ENCODE measurements at regions not wholly inside any gene's neighbourhood (a gene's known extent, or its start where the extent isn't known, plus 50 kb on each side); places are given as distances from the start of the nearest gene placed in this dataset.

GRCh38 chr15:98150536-98150935 lies 190.0 kb downstream of the ARRDC4 start:
- DNase-seq (ENCODE audit: low read depth), result peak; percentile 34
- TF ChIP-seq MYC (IDR thresholded peaks at IDR 0.05; ENCODE audit: low read depth, low read length) (no peak), POLR2A (IDR thresholded peaks at IDR 0.05; ENCODE audit: extremely low read depth, insufficient read length) (no peak)
- TF ChIP-seq, protein P1, sequence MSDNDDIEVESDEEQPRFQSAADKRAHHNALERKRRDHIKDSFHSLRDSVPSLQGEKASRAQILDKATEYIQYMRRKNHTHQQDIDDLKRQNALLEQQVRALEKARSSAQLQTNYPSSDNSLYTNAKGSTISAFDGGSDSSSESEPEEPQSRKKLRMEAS (IDR thresholded peaks at IDR 0.05; ENCODE audit: low read depth, low read length), result no peak
- TF ChIP-seq, protein P2, sequence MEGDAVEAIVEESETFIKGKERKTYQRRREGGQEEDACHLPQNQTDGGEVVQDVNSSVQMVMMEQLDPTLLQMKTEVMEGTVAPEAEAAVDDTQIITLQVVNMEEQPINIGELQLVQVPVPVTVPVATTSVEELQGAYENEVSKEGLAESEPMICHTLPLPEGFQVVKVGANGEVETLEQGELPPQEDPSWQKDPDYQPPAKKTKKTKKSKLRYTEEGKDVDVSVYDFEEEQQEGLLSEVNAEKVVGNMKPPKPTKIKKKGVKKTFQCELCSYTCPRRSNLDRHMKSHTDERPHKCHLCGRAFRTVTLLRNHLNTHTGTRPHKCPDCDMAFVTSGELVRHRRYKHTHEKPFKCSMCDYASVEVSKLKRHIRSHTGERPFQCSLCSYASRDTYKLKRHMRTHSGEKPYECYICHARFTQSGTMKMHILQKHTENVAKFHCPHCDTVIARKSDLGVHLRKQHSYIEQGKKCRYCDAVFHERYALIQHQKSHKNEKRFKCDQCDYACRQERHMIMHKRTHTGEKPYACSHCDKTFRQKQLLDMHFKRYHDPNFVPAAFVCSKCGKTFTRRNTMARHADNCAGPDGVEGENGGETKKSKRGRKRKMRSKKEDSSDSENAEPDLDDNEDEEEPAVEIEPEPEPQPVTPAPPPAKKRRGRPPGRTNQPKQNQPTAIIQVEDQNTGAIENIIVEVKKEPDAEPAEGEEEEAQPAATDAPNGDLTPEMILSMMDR (IDR thresholded peaks at IDR 0.05; ENCODE audit: low read depth, low read length), result no peak
- no peak overlapping the region for H3K4me3 ChIP-seq (ENCODE audit: low read depth, low read length)

GRCh38 chr15:98151096-98151495 lies 190.6 kb downstream of the ARRDC4 start:
- H3K4me3 ChIP-seq (ENCODE audit: low read depth, low read length), result no peak overlapping the region
- no peak for DNase-seq (ENCODE audit: low read depth)
- TF ChIP-seq, protein P2 (IDR thresholded peaks at IDR 0.05; ENCODE audit: low read depth, low read length), result no peak
- TF ChIP-seq, protein P1 (IDR thresholded peaks at IDR 0.05; ENCODE audit: low read depth, low read length), result no peak
- TF ChIP-seq POLR2A (IDR thresholded peaks at IDR 0.05; ENCODE audit: extremely low read depth, insufficient read length) (no peak), MYC (IDR thresholded peaks at IDR 0.05; ENCODE audit: low read depth, low read length) (no peak)

- TF ChIP-seq POLR2A (IDR thresholded peaks at IDR 0.05; ENCODE audit: extremely low read depth, insufficient read length) (no peak), MYC (IDR thresholded peaks at IDR 0.05; ENCODE audit: low read depth, low read length) (no peak)
- TF ChIP-seq, protein P1 (IDR thresholded peaks at IDR 0.05; ENCODE audit: low read depth, low read length), result no peak
- TF ChIP-seq, protein P2 (IDR thresholded peaks at IDR 0.05; ENCODE audit: low read depth, low read length), result no peak
- DNase-seq (ENCODE audit: low read depth), result no peak
- H3K4me3 ChIP-seq (ENCODE audit: low read depth, low read length), result no peak overlapping the region
Observed at GRCh38 chr15:98152156-98152555, 191.7 kb downstream of the ARRDC4 start.

DNA sequence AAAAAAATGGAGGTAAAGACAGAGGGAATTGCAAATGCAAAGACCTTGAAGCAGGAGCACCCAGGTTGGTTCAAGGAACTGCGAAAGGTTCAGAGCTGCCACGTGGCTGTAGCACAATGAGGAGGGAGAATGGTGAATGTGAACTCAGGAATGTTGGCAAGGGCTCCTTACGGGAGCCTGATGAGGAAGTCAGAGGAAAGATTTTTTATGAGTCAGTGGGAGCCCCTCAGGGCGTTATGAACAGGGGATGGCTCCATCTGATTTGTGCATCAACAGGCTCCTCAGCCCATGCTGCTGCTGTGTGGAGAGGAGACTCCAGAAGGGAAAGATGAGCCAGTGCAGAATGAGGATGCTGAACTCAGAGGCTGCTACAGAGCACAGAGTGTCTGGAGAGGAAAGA lies 194.4 kb downstream of the ARRDC4 start:
- TF ChIP-seq, protein P1 (IDR thresholded peaks at IDR 0.05; ENCODE audit: low read depth, low read length), result no peak
- TF ChIP-seq MYC (IDR thresholded peaks at IDR 0.05; ENCODE audit: low read depth, low read length), result no peak
- TF ChIP-seq, protein P2 (IDR thresholded peaks at IDR 0.05; ENCODE audit: low read depth, low read length), result no peak
- TF ChIP-seq POLR2A (IDR thresholded peaks at IDR 0.05; ENCODE audit: extremely low read depth, insufficient read length), result no peak
- no peak for DNase-seq (ENCODE audit: low read depth)
- no peak overlapping the region for H3K4me3 ChIP-seq (ENCODE audit: low read depth, low read length)

DNA sequence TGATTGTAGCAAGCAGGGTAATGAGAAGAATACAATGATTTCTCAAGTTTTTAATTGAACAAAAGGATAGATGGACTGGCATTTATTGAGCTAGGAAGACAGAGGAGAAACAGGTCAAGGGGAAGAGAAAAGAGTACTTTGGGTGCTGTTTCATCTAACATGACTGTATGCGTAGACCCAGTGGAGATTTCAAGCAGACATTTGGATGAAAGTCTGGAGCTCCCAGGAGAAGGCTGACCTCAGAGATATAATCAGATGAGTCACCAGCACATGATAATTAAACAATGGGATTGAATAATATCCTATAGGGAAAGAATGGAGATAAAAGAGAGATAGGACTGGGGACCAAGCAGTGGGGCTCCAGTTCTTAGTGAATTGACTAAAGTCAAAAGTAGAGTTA lies 194.9 kb downstream of the ARRDC4 start:
- TF ChIP-seq, protein P1 (IDR thresholded peaks at IDR 0.05; ENCODE audit: low read depth, low read length), result no peak
- TF ChIP-seq POLR2A (IDR thresholded peaks at IDR 0.05; ENCODE audit: extremely low read depth, insufficient read length), result no peak
- TF ChIP-seq MYC (IDR thresholded peaks at IDR 0.05; ENCODE audit: low read depth, low read length), result no peak
- TF ChIP-seq, protein P2 (IDR thresholded peaks at IDR 0.05; ENCODE audit: low read depth, low read length), result no peak
- DNase-seq (ENCODE audit: low read depth), result no peak
- H3K4me3 ChIP-seq (ENCODE audit: low read depth, low read length), result no peak overlapping the region

All from NB4 (cell line).